MV-4-11 (cell line): ENCODE measurements at regions not wholly inside any gene's neighbourhood (a gene's known extent, or its start where the extent isn't known, plus 50 kb on each side); places are given as distances from the start of the nearest gene placed in this dataset.
"Not testable (repeated sequence)": the region's sequence is repeated elsewhere in the genome, so short reads cannot be mapped to it uniquely, and the experiment has no call there.

Experiments used
- DNase-seq: peaks from one replicate; lab custom pipeline; 2025; lab: John Stamatoyannopoulos, UW

GRCh38 chr16:26497896-26498295, 568.8 kb upstream of the C16orf82 start:
- no peak for DNase-seq

GRCh38 chr16:26500326-26500725, 566.4 kb upstream of the C16orf82 start:
- DNase-seq: no peak

- no peak for DNase-seq
Measured at GRCh38 chr16:26505496-26505895, 561.2 kb upstream of the C16orf82 start.

- not testable (repeated sequence) for DNase-seq
Measured at GRCh38 chr16:26508946-26509345, 557.8 kb upstream of the C16orf82 start.

GRCh38 chr16:26510924-26511323, 555.8 kb upstream of the C16orf82 start:
- no peak for DNase-seq

- DNase-seq: no peak
Measured at GRCh38 chr16:26511463-26511862, 555.3 kb upstream of the C16orf82 start.

GRCh38 chr16:26521626-26522025, 545.1 kb upstream of the C16orf82 start:
- DNase-seq: no peak

GRCh38 chr16:26524281-26524680, 542.4 kb upstream of the C16orf82 start:
- no peak for DNase-seq

GRCh38 chr16:26524846-26525245, 541.9 kb upstream of the C16orf82 start:
- no peak for DNase-seq

GRCh38 chr16:26525856-26526255, 540.9 kb upstream of the C16orf82 start:
- DNase-seq: no peak

- no peak for DNase-seq
Measured at GRCh38 chr16:26526633-26527032, 540.1 kb upstream of the C16orf82 start.

- DNase-seq: no peak
Measured at GRCh38 chr16:26530584-26531289, 536.0 kb upstream of the C16orf82 start.

- no peak for DNase-seq
Measured at GRCh38 chr16:26531290-26531730, 535.4 kb upstream of the C16orf82 start.

GRCh38 chr16:26532456-26532855, 534.3 kb upstream of the C16orf82 start:
- no peak for DNase-seq

GRCh38 chr16:26542198-26542597, 524.5 kb upstream of the C16orf82 start:
- DNase-seq: no peak

- DNase-seq: no peak
Measured at GRCh38 chr16:26546573-26546972, 520.2 kb upstream of the C16orf82 start.

GRCh38 chr16:26547681-26548080, 519.0 kb upstream of the C16orf82 start:
- DNase-seq: no peak

GRCh38 chr16:26550111-26550610, 516.6 kb upstream of the C16orf82 start:
- DNase-seq: no peak

GRCh38 chr16:26554030-26554429, 512.7 kb upstream of the C16orf82 start:
- DNase-seq: no peak

GRCh38 chr16:26561303-26561702, 505.4 kb upstream of the C16orf82 start:
- DNase-seq: no peak

GRCh38 chr16:26563018-26563417, 503.7 kb upstream of the C16orf82 start:
- no peak for DNase-seq

GRCh38 chr16:26567356-26567755, 499.4 kb upstream of the C16orf82 start:
- DNase-seq: no peak

GRCh38 chr16:26569793-26570192, 496.9 kb upstream of the C16orf82 start:
- no peak for DNase-seq

GRCh38 chr16:26578748-26579147, 488.0 kb upstream of the C16orf82 start:
- no peak for DNase-seq
